Fibroblast of lung (primary cell): ENCODE measurements at regions not wholly inside any gene's neighbourhood (a gene's known extent, or its start where the extent isn't known, plus 50 kb on each side); places are given as distances from the start of the nearest gene placed in this dataset.

Experiments
- CTCF ChIP-seq, 2 donors: IDR thresholded peaks in 1 of 2; conservative IDR thresholded peaks in 1 of 2; 1 replicate in 1 of 2; 2 replicates in 1 of 2; pipeline ENCODE4 v1.5.1; 2011 to 2012; ENCODE audit warnings: low read length in 2 of 2, control low read depth in 1 of 2, inconsistent platforms in 1 of 2, low read depth in 1 of 2, mild to moderate bottlenecking in 1 of 2
- EZH2 ChIP-seq: IDR thresholded peaks from 2 replicates; pipeline ENCODE4 v1.5.1; 2012; ENCODE audit warnings: low read length, control low read depth, mild to moderate bottlenecking; ENCODE audit errors: missing control alignments

DNA sequence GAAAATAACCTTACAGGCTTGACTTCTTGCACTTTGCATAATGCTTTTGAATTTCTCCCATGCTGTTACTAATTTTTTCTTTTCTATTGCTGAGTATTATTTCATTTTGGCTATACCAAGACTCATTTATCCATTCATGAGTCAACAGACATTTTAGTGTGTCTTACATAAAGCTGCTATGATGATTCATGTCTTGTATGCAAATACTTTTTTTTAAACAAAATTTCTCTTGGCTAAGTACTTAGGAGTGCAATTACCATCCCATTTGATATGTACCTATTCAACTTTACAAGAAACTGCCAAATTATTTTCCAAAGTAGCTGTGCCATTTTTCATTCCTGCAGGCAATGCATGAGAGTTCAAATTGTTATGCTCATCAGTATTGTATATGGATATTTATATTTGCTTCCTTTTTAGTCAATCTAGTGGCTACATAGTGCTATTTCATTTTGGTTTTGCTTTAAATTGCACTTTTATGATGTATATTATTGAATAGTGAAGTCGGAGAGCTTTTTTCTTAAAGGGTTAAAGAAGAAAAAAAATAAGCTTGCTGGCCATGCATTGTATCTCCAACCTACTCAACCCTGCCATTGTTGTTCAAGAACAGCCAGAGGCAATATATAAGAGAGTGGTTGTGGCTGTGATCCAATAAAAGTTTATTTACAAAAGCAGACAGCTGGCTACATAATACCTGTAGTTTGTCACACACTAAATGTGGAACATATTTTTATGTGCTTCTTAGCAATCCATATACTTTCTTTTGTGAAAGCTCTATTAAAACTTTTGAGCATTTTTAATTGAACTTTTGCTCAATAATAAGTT is 862.8 kb downstream of the KCNT2 start:
- TF ChIP-seq CTCF (conservative IDR thresholded peaks at IDR 0.05 in 1 of 2, IDR thresholded peaks at IDR 0.05 in 1 of 2; ENCODE audit: low read depth in 1 of 2, low read length in 2 of 2), result no peak
- TF ChIP-seq EZH2, result no peak
